ENCODE measurements at regions not wholly inside any gene's neighbourhood (a gene's known extent, or its start where the extent isn't known, plus 50 kb on each side); places are given as distances from the start of the nearest gene placed in this dataset.

DNA sequence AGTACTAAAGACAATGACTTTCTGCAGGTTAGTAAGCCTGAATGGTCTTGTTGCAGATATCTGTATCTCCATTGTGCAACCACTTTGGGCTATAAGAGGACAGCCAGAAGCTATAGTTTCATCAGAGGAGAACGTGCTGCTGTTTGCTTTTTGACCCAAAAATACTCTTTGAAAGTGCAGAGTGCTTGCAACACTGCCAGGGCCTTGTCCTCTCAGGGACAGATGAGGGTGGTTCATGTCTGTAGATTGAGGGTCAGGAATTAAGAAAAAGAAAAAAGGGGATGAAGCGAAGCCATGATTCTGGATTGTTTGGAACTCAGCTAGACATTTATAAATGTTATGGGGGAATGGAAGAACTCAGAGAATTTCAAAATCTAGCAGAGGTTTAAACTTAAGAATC, 212.5 kb downstream of the SEC23IP start:
- FAIRE-seq: no peak
- 17% methylated on average over 2 of the region's 2 CpGs for WGBS (ENCODE audit: missing lambda C conversion rate)
- no peak for TF ChIP-seq HOXB5 (CRISPR knock-in tag; IDR thresholded peaks at IDR 0.05)
- no peak for TF ChIP-seq FOSL2 (IDR thresholded peaks at IDR 0.05)
- TF ChIP-seq FOSL2 (CRISPR knock-in tag; IDR thresholded peaks at IDR 0.05): no peak
- TF ChIP-seq RARB (CRISPR knock-in tag; IDR thresholded peaks at IDR 0.05): no peak
- no peak for TF ChIP-seq TP53 (CRISPR knock-in tag; IDR thresholded peaks at IDR 0.05)
- TF ChIP-seq, protein P1, sequence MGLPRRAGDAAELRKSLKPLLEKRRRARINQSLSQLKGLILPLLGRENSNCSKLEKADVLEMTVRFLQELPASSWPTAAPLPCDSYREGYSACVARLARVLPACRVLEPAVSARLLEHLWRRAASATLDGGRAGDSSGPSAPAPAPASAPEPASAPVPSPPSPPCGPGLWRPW (IDR thresholded peaks at IDR 0.05): no peak
- TF ChIP-seq, protein P2, sequence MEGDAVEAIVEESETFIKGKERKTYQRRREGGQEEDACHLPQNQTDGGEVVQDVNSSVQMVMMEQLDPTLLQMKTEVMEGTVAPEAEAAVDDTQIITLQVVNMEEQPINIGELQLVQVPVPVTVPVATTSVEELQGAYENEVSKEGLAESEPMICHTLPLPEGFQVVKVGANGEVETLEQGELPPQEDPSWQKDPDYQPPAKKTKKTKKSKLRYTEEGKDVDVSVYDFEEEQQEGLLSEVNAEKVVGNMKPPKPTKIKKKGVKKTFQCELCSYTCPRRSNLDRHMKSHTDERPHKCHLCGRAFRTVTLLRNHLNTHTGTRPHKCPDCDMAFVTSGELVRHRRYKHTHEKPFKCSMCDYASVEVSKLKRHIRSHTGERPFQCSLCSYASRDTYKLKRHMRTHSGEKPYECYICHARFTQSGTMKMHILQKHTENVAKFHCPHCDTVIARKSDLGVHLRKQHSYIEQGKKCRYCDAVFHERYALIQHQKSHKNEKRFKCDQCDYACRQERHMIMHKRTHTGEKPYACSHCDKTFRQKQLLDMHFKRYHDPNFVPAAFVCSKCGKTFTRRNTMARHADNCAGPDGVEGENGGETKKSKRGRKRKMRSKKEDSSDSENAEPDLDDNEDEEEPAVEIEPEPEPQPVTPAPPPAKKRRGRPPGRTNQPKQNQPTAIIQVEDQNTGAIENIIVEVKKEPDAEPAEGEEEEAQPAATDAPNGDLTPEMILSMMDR (IDR thresholded peaks at IDR 0.05): no peak
- TF ChIP-seq TFCP2L1 (CRISPR knock-in tag; IDR thresholded peaks at IDR 0.05): no peak
- no peak for TF ChIP-seq KDM5A (IDR thresholded peaks at IDR 0.05)
- TF ChIP-seq, protein P3, sequence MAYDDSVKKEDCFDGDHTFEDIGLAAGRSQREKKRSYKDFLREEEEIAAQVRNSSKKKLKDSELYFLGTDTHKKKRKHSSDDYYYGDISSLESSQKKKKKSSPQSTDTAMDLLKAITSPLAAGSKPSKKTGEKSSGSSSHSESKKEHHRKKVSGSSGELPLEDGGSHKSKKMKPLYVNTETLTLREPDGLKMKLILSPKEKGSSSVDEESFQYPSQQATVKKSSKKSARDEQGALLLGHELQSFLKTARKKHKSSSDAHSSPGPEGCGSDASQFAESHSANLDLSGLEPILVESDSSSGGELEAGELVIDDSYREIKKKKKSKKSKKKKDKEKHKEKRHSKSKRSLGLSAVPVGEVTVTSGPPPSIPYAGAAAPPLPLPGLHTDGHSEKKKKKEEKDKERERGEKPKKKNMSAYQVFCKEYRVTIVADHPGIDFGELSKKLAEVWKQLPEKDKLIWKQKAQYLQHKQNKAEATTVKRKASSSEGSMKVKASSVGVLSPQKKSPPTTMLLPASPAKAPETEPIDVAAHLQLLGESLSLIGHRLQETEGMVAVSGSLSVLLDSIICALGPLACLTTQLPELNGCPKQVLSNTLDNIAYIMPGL (CRISPR knock-in tag; IDR thresholded peaks at IDR 0.05; ENCODE audit: borderline replicate concordance): no peak
- DNase-seq (ENCODE audit: low read depth in 1 of 2, low spot score in 1 of 2): no peak
- no peak for ATAC-seq
- H3K4me2 ChIP-seq: no peak overlapping the region
- ChIA-PET CTCF (interaction anchor here (1.0 to 1.7 kb wide), 2 partner anchors 11 to 100 kb away, joined by 3 to 4 read pairs; no protein-coding TSS in a partner anchor), POLR2A (no interaction called here)
- no peaks in the 10 kb centered on the region for H3K4me1 ChIP-seq
- H3K9me3 ChIP-seq: no peaks in the 10 kb centered on the region
- no peak overlapping the region for H3K27ac ChIP-seq
- H3K4me3 ChIP-seq: no peak overlapping the region

DNA sequence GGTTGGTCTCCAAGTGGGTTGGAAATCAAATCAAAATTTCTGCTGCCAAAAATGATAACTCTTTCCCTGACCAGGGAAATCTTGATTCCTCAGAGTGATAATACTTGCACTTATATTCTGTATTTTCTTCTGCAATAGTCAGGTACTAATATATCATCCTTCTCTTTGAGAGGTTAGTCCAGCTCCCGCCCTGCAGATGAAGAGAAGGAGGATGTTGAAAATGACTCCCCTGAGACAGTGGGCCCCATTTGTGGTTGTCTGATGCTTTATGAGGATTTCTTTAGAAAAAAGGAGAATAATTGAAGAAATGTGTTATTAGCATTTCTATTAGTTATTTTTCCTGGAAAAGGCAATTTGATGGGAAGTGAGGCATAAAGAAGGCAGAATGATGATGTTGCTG, 213.0 kb downstream of the SEC23IP start:
- Histone ChIP-seq H3K4me3 (no peak overlapping the region), H3K4me1 (no peaks in the 10 kb centered on the region), H3K9me3 (no peaks in the 10 kb centered on the region), H3K27ac (no peak overlapping the region), H3K4me2 (no peak overlapping the region)
- ChIA-PET POLR2A (no interaction called here), CTCF (no interaction called here)
- 3% methylated on average over 1 of the region's 1 CpG for WGBS (ENCODE audit: missing lambda C conversion rate)
- no peak for DNase-seq (ENCODE audit: low read depth in 1 of 2, low spot score in 1 of 2)
- ATAC-seq: no peak
- FAIRE-seq: no peak
- TF ChIP-seq ZFP36 (IDR thresholded peaks at IDR 0.05; ENCODE audit: borderline replicate concordance, partially characterized antibody) (no peak), HEYL (CRISPR knock-in tag; IDR thresholded peaks at IDR 0.05) (no peak), ESRRA (IDR thresholded peaks at IDR 0.05; ENCODE audit: borderline replicate concordance, low read length) (no peak), CHD2 (IDR thresholded peaks at IDR 0.05; ENCODE audit: low read length, partially characterized antibody) (no peak), RCOR1 (IDR thresholded peaks at IDR 0.05; ENCODE audit: low read depth, low read length) (no peak), ZNF302 (CRISPR knock-in tag; IDR thresholded peaks at IDR 0.05) (no peak), CHD4 (IDR thresholded peaks at IDR 0.05; ENCODE audit: borderline replicate concordance) (no peak), RARB (CRISPR knock-in tag; IDR thresholded peaks at IDR 0.05) (no peak), BHLHE40 (IDR thresholded peaks at IDR 0.05; ENCODE audit: low read depth, low read length) (no peak), JUNB (IDR thresholded peaks at IDR 0.05) (no peak), CBX8 (IDR thresholded peaks at IDR 0.05) (no peak), POLR2AphosphoS2 (conservative IDR thresholded peaks at IDR 0.05; ENCODE audit: low read length) (no peak), EHF (CRISPR knock-in tag; IDR thresholded peaks at IDR 0.05) (no peak), RAD21 (conservative IDR thresholded peaks at IDR 0.05 in 1 of 2, IDR thresholded peaks at IDR 0.05 in 1 of 2) (no peak), EP300 (IDR thresholded peaks at IDR 0.05) (no peak)
- TF ChIP-seq, protein P4, sequence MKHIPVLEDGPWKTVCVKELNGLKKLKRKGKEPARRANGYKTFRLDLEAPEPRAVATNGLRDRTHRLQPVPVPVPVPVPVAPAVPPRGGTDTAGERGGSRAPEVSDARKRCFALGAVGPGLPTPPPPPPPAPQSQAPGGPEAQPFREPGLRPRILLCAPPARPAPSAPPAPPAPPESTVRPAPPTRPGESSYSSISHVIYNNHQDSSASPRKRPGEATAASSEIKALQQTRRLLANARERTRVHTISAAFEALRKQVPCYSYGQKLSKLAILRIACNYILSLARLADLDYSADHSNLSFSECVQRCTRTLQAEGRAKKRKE (CRISPR knock-in tag; IDR thresholded peaks at IDR 0.05; ENCODE audit: low read depth): no peak
- TF ChIP-seq, protein P3 (CRISPR knock-in tag; IDR thresholded peaks at IDR 0.05; ENCODE audit: borderline replicate concordance): no peak
- TF ChIP-seq, protein P5, sequence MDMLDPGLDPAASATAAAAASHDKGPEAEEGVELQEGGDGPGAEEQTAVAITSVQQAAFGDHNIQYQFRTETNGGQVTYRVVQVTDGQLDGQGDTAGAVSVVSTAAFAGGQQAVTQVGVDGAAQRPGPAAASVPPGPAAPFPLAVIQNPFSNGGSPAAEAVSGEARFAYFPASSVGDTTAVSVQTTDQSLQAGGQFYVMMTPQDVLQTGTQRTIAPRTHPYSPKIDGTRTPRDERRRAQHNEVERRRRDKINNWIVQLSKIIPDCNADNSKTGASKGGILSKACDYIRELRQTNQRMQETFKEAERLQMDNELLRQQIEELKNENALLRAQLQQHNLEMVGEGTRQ (IDR thresholded peaks at IDR 0.05): no peak
- TF ChIP-seq, protein P2 (IDR thresholded peaks at IDR 0.05): no peak
